HepG2 (cell line): ENCODE measurements at regions not wholly inside any gene's neighbourhood (a gene's known extent, or its start where the extent isn't known, plus 50 kb on each side); places are given as distances from the start of the nearest gene placed in this dataset.

Source experiments
- CTCF ChIP-seq: sonication (generic); formaldehyde crosslinking; IDR thresholded peaks from 2 replicates; pipeline ENCODE4 v1.5.0; 2020; ENCODE audit warnings: mild to moderate bottlenecking, missing genetic modification reagents, moderate library complexity
- EZH2 ChIP-seq: conservative IDR thresholded peaks from 2 replicates; pipeline ENCODE4 v1.6.1; 2012; ENCODE audit warnings: mild to moderate bottlenecking, low read depth, low read length, moderate library complexity
- MBNL3 ChIP-seq: fragments of 250-450 bp; sonication (Bioruptor Pico); conservative IDR thresholded peaks from 2 replicates; pipeline ENCODE4 v1.8.0; 2022; ENCODE audit warnings: mild to moderate bottlenecking, inconsistent platforms
- MTA3 ChIP-seq: sonication (generic); formaldehyde crosslinking; IDR thresholded peaks from 2 replicates; pipeline ENCODE4 v1.4.0; 2020; ENCODE audit warnings: missing genetic modification reagents
- MXD1 ChIP-seq: sonication (generic); formaldehyde crosslinking; IDR thresholded peaks from 2 replicates; pipeline ENCODE4 v1.4.0; 2020; ENCODE audit warnings: mild to moderate bottlenecking, missing genetic modification reagents
- NR2C2 ChIP-seq: sonication (generic); formaldehyde crosslinking; IDR thresholded peaks from 2 replicates; pipeline ENCODE4 v1.4.0; 2020; ENCODE audit warnings: missing genetic modification reagents, mild to moderate bottlenecking, moderate library complexity, borderline replicate concordance
- ZFP36 ChIP-seq: fragments of 150-350 bp; IDR thresholded peaks from 2 replicates; pipeline ENCODE4 v1.6.1; 2018; ENCODE audit warnings: borderline replicate concordance, low read length, low read depth; ENCODE audit not compliant: partially characterized antibody

GRCh38 chr3:68315964-68316363 is 616.4 kb downstream of the TAFA4 start:
- TF ChIP-seq MTA3 (CRISPR knock-in tag), result no peak
- TF ChIP-seq CTCF (CRISPR knock-in tag), result no peak
- TF ChIP-seq MBNL3 (CRISPR knock-in tag), result no peak
- TF ChIP-seq NR2C2 (CRISPR knock-in tag), result no peak
- no peak for TF ChIP-seq MXD1 (CRISPR knock-in tag)
- no peak for TF ChIP-seq ZFP36
- no peak for TF ChIP-seq EZH2
